ENCODE measurements at regions not wholly inside any gene's neighbourhood (a gene's known extent, or its start where the extent isn't known, plus 50 kb on each side); places are given as distances from the start of the nearest gene placed in this dataset.

DNA sequence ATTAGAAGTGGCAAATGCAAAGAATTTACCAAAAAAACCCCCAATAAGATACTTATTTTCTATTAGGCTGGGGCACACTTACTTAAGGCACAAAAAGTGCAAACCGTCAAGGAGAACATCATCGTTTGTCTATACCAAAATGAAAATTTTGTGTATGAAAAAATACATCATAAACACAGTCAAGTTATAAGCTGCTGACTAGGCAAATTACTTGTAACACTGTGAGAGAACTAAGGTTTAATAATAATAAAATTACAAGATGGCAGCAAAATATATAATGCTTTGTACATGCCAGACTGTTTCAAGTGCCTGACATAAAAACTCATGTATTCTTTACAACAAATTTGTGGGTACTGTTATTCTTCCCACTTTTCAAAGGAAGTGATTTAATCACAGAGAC lies 297.2 kb upstream of the CRBN start:
- no peak for DNase-seq
- WGBS, 2 experiments (ENCODE audit: insufficient coverage in 1 of 2, insufficient read length in 1 of 2) = 94% methylated on average over 2 of the region's 2 CpGs; no CpG with 5 or more reads in 1 of the 2 experiments
- H3K27me3 ChIP-seq (ENCODE audit: control insufficient read depth, insufficient read depth, low read length, poor library complexity, severe bottlenecking) = peaks cover 34% of the 10 kb centered on the region
- Mint-ChIP-seq H3K4me3 (no peak overlapping the region), H3K9me3 (no peaks in the 10 kb centered on the region), H3K4me1 (no peaks in the 10 kb centered on the region), H3K36me3 (ENCODE audit: low read depth) (no peaks in the 10 kb centered on the region), H3K27ac (no peak overlapping the region), H3K27me3 (ENCODE audit: insufficient read depth) (peaks cover 31% of the 10 kb centered on the region)
- H3K9me3 ChIP-seq (ENCODE audit: control insufficient read depth, low read length) = no peaks in the 10 kb centered on the region
- TF ChIP-seq, protein P1, sequence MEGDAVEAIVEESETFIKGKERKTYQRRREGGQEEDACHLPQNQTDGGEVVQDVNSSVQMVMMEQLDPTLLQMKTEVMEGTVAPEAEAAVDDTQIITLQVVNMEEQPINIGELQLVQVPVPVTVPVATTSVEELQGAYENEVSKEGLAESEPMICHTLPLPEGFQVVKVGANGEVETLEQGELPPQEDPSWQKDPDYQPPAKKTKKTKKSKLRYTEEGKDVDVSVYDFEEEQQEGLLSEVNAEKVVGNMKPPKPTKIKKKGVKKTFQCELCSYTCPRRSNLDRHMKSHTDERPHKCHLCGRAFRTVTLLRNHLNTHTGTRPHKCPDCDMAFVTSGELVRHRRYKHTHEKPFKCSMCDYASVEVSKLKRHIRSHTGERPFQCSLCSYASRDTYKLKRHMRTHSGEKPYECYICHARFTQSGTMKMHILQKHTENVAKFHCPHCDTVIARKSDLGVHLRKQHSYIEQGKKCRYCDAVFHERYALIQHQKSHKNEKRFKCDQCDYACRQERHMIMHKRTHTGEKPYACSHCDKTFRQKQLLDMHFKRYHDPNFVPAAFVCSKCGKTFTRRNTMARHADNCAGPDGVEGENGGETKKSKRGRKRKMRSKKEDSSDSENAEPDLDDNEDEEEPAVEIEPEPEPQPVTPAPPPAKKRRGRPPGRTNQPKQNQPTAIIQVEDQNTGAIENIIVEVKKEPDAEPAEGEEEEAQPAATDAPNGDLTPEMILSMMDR (conservative IDR thresholded peaks at IDR 0.05) = no peak
- H3K27ac ChIP-seq (ENCODE audit: low read depth, low read length) = no peak overlapping the region
- H3K9ac ChIP-seq (ENCODE audit: extremely low read depth, low read length, poor library complexity, severe bottlenecking) = no peak overlapping the region
- no peaks in the 10 kb centered on the region for H3K4me1 ChIP-seq (ENCODE audit: control insufficient read depth, insufficient read depth, low read length)
- H3K4me3 ChIP-seq (ENCODE audit: low read length) = no peak overlapping the region
- H3K36me3 ChIP-seq (ENCODE audit: control insufficient read depth, insufficient read depth, low read length) = no peaks in the 10 kb centered on the region

DNA sequence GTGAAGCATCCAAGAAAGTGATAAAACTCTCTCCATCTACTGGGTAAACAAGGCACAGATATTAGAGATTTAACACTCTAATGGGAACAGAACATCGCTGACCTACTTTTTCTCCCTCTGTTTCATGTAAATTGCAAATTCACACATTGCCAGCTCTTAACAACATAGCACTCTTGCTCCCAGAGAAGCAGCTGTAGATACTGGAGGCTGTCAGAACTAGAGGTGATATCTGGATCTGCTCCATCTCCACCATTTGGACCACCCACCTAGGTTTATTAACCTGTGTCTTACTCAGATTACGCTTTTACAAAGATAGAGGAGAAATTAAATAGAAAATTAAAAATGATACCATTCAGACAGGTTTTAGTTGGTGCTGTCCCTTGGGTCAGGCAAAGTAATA lies 289.1 kb upstream of the CRBN start:
- Mint-ChIP-seq H3K27me3 (ENCODE audit: insufficient read depth) (no peaks in the 10 kb centered on the region), H3K4me1 (peaks cover 16% of the 10 kb centered on the region), H3K36me3 (ENCODE audit: low read depth) (no peaks in the 10 kb centered on the region), H3K4me3 (no peak overlapping the region), H3K27ac (no peak overlapping the region), H3K9me3 (no peaks in the 10 kb centered on the region)
- Histone ChIP-seq H3K4me1 (ENCODE audit: control insufficient read depth, insufficient read depth, low read length) (no peaks in the 10 kb centered on the region), H3K27me3 (ENCODE audit: control insufficient read depth, insufficient read depth, low read length, poor library complexity, severe bottlenecking) (peaks cover 6% of the 10 kb centered on the region), H3K27ac (ENCODE audit: low read depth, low read length) (no peak overlapping the region), H3K4me3 (ENCODE audit: low read length) (no peak overlapping the region), H3K36me3 (ENCODE audit: control insufficient read depth, insufficient read depth, low read length) (no peaks in the 10 kb centered on the region), H3K9me3 (ENCODE audit: control insufficient read depth, low read length) (no peaks in the 10 kb centered on the region), H3K9ac (ENCODE audit: extremely low read depth, low read length, poor library complexity, severe bottlenecking) (no peak overlapping the region)
- no peak for DNase-seq
- TF ChIP-seq, protein P1 (conservative IDR thresholded peaks at IDR 0.05) = no peak
- 85 to 100% methylated on average over 1 to 2 of the region's 2 CpGs for WGBS, 2 experiments (ENCODE audit: insufficient coverage in 1 of 2, insufficient read length in 1 of 2)

DNA sequence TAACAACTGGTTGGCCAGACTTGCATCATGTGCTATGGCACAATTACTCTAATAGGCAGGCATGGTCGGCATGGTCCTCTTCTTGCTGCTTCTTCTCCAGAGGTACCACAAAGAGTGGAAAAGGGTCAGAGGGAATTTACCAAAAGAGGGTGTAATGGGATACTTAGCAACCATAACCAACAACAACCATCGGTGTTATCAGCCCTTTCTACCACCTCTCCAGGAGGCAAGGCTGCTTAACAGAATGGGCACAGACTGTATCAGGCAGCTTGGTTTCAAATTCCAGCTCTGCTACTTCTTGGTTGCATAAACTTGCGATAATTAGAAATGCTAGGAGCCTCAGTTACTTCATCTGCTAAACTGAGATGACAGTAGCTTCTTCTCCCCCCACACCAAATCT lies 284.6 kb upstream of the CRBN start:
- Mint-ChIP-seq H3K9me3 (no peaks in the 10 kb centered on the region), H3K27ac (no peak overlapping the region), H3K27me3 (ENCODE audit: insufficient read depth) (peaks cover 2% of the 10 kb centered on the region), H3K4me3 (no peak overlapping the region), H3K36me3 (ENCODE audit: low read depth) (no peaks in the 10 kb centered on the region), H3K4me1 (peaks cover 18% of the 10 kb centered on the region)
- DNase-seq = peak; percentile 60
- H3K4me3 ChIP-seq (ENCODE audit: low read length) = no peak overlapping the region
- no peak overlapping the region for H3K27ac ChIP-seq (ENCODE audit: low read depth, low read length)
- H3K4me1 ChIP-seq (ENCODE audit: control insufficient read depth, insufficient read depth, low read length) = no peaks in the 10 kb centered on the region
- H3K9me3 ChIP-seq (ENCODE audit: control insufficient read depth, low read length) = no peaks in the 10 kb centered on the region
- 55 to 69% methylated on average over 3 of the region's 3 CpGs for WGBS, 2 experiments (ENCODE audit: insufficient coverage in 1 of 2, insufficient read length in 1 of 2)
- no peaks in the 10 kb centered on the region for H3K36me3 ChIP-seq (ENCODE audit: control insufficient read depth, insufficient read depth, low read length)
- H3K27me3 ChIP-seq (ENCODE audit: control insufficient read depth, insufficient read depth, low read length, poor library complexity, severe bottlenecking) = no peaks in the 10 kb centered on the region
- TF ChIP-seq, protein P1 (conservative IDR thresholded peaks at IDR 0.05) = no peak
- H3K9ac ChIP-seq (ENCODE audit: extremely low read depth, low read length, poor library complexity, severe bottlenecking) = no peak overlapping the region
